Omental fat pad (tissue), 3 donors: ENCODE measurements at regions not wholly inside any gene's neighbourhood (a gene's known extent, or its start where the extent isn't known, plus 50 kb on each side); places are given as distances from the start of the nearest gene placed in this dataset.

Experiments used
- ATAC-seq: fragments of 150-250 bp; one replicate; pipeline ENCODE4 v1.9.1; 2016; ENCODE audit warnings: mild to moderate bottlenecking, moderate library complexity; ENCODE audit not compliant: low FRiP score
- DNase-seq: peaks from one replicate; pipeline ENCODE4 v3.0.0-alpha.2; 2019; ENCODE audit warnings: low spot score
- TF ChIP-seq, protein P1 (sequence below), 3 donors: fragments of 450-650 bp; IDR thresholded peaks; one replicate each; pipeline ENCODE4 v1.5.1; 2016 to 2017; ENCODE audit warnings: antibody characterized with exemption in 3 of 3, mild to moderate bottlenecking in 3 of 3, moderate library complexity in 2 of 3

GRCh38 chr12:20248646-20249045, 119.7 kb upstream of the PDE3A start:
- DNase-seq = no peak
- TF ChIP-seq, protein P1, sequence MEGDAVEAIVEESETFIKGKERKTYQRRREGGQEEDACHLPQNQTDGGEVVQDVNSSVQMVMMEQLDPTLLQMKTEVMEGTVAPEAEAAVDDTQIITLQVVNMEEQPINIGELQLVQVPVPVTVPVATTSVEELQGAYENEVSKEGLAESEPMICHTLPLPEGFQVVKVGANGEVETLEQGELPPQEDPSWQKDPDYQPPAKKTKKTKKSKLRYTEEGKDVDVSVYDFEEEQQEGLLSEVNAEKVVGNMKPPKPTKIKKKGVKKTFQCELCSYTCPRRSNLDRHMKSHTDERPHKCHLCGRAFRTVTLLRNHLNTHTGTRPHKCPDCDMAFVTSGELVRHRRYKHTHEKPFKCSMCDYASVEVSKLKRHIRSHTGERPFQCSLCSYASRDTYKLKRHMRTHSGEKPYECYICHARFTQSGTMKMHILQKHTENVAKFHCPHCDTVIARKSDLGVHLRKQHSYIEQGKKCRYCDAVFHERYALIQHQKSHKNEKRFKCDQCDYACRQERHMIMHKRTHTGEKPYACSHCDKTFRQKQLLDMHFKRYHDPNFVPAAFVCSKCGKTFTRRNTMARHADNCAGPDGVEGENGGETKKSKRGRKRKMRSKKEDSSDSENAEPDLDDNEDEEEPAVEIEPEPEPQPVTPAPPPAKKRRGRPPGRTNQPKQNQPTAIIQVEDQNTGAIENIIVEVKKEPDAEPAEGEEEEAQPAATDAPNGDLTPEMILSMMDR (IDR thresholded peaks at IDR 0.05) = no peak
- no peak for ATAC-seq

DNA sequence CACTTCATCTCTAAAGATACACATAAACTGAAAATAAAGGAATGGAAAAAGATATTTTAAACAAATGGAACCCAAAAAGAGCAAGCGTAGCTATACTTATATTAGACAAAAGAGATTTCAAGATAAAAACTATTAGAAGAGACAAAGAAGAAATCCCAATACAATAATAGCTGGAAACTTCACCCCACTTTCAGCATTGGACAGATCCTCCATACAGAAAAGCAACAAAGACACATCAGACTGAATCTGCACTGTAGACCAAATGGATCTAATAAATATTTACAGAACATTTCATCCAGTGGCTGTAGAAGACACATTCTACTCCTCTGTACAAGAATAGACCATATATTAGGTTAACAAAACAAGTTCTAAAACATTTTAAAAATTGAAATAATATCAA, 117.6 kb upstream of the PDE3A start:
- ATAC-seq = no peak
- TF ChIP-seq, protein P1 (IDR thresholded peaks at IDR 0.05) = no peak
- no peak for DNase-seq

GRCh38 chr12:20257311-20257710, 111.0 kb upstream of the PDE3A start:
- DNase-seq (no peak), ATAC-seq (no peak)
- TF ChIP-seq, protein P1 (IDR thresholded peaks at IDR 0.05) = no peak

DNA sequence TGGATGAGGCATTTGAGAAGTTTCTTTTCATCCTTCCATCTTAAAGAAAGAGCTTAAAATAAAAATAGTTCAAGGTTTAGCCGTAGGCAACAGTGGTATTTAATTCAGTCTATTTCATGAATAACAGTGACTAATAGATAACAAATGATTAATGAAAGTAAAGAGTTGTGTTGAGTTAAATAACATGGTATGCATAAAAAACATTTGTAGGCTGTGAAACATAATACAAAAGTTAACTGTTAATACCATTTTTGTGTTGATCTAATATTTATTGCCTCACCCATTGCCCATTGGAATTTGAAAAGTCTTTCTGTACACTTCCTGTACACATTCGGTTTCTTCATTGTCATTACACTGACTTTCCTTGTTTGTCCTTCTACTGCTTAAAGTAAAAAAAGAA, 108.6 kb upstream of the PDE3A start:
- no peak for DNase-seq
- TF ChIP-seq, protein P1 (IDR thresholded peaks at IDR 0.05) = no peak
- ATAC-seq = no peak

DNA sequence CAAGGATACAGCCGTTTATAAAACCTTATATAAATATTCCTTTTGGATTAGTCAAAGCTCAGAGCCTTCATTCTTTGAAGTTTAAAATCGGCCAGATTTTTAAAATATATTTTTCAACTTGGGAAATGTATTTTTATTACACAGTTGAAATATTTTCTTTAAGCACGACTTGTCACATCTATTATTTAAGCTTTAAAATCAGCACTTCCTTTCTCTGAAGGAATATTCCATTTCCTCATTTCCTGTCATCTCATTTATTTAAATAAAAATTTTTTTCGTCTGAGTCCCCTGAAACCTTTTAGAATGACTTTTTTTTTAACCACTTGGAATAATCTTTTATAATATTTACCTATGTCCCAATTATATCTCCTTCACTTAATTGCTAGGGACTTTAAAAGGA, 107.5 kb upstream of the PDE3A start:
- DNase-seq = no peak
- TF ChIP-seq, protein P1 (IDR thresholded peaks at IDR 0.05) = no peak
- no peak for ATAC-seq

GRCh38 chr12:20262119-20262518, 106.2 kb upstream of the PDE3A start:
- TF ChIP-seq, protein P1 (IDR thresholded peaks at IDR 0.05) = no peak
- DNase-seq = no peak
- ATAC-seq = no peak

GRCh38 chr12:20264026-20264425, 104.3 kb upstream of the PDE3A start:
- DNase-seq (no peak), ATAC-seq (no peak)
- TF ChIP-seq, protein P1 (IDR thresholded peaks at IDR 0.05) = no peak
